ENCODE measurements at regions not wholly inside any gene's neighbourhood (a gene's known extent, or its start where the extent isn't known, plus 50 kb on each side); places are given as distances from the start of the nearest gene placed in this dataset.

DNA sequence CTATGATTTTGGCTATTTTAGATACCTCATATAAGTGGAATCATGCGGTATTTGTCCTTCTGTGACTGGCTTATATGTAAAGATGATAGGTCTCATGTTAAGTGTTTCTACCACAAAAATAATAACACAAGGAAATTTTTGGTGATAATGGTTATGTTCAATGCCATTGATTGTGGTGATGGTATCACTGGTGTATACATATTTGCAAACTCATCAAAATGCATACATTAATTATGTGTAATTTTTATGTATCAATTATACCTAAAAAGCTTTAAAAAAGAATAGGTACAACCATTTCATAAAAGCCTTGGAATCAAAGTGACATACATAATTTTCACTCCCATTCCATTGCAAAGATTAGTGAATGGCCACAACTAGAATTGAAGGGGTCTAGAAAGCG is 178.3 kb upstream of the FMR1 start:
- H3K4me1 Mint-ChIP-seq (ENCODE audit: low read depth): peaks cover 16% of the 10 kb centered on the region
- no peaks in the 10 kb centered on the region for H3K27me3 Mint-ChIP-seq (ENCODE audit: low read depth)
- no peaks in the 10 kb centered on the region for H3K36me3 Mint-ChIP-seq (ENCODE audit: low read depth)
- ChIA-PET POLR2A (no interaction called here), CTCF (no interaction called here)
- no peak overlapping the region for H3K4me3 Mint-ChIP-seq
- no peaks in the 10 kb centered on the region for H3K9me3 Mint-ChIP-seq (ENCODE audit: insufficient read depth)
- no peak overlapping the region for H3K27ac Mint-ChIP-seq
- DNase-seq: no peak
- ATAC-seq: no peak

DNA sequence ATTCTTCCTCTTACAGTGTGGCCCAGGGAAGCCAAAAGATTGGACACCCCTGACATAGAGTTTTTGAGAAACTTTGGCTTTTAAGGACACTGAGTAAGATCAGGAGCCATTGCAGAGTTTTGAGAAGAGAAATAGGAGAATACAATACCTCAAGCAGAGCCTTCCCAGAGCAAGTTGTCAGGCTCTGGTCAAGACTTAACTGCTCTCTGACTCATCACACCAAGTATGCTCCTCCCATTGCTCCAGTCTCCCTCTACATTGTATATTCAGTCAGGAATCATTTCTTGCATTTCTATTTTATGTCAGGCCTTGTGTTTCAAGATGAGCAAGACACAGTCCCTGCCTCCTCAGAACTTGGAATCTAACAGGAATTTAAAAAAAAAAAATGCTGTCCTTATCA is 176.4 kb upstream of the FMR1 start:
- Mint-ChIP-seq H3K9me3 (ENCODE audit: insufficient read depth) (no peaks in the 10 kb centered on the region), H3K27me3 (ENCODE audit: low read depth) (no peaks in the 10 kb centered on the region), H3K27ac (no peak overlapping the region), H3K4me1 (ENCODE audit: low read depth) (peaks cover 24% of the 10 kb centered on the region), H3K36me3 (ENCODE audit: low read depth) (no peaks in the 10 kb centered on the region), H3K4me3 (no peak overlapping the region)
- no peak for DNase-seq
- ChIA-PET POLR2A (no interaction called here), CTCF (no interaction called here)
- no peak for ATAC-seq

DNA sequence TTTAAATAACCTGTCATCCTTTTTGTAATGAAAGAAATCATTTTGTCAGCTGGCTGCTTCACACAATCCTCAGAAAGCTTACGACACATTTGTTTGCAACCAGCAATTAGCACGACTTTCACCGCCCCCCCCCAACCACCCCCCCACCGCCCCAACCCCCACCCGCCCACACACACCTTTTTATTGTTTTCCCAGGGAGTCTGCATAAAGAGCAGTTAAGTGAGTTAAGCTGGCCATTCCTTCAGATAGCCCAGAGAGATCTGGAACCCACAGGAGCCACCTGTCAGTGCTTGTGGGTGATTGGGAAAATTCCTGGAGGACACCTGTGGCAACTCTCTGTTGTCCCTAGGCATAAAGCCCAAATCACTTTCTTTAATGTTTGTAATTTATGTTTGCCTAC is 175.7 kb upstream of the FMR1 start:
- no peaks in the 10 kb centered on the region for H3K36me3 Mint-ChIP-seq (ENCODE audit: low read depth)
- H3K9me3 Mint-ChIP-seq (ENCODE audit: insufficient read depth): no peaks in the 10 kb centered on the region
- POLR2A ChIA-PET: no interaction called here
- no peak for ATAC-seq
- no peaks in the 10 kb centered on the region for H3K27me3 Mint-ChIP-seq (ENCODE audit: low read depth)
- DNase-seq: no peak
- no peak overlapping the region for H3K4me3 Mint-ChIP-seq
- CTCF ChIA-PET: no interaction called here
- no peak overlapping the region for H3K27ac Mint-ChIP-seq
- peaks cover 30% of the 10 kb centered on the region for H3K4me1 Mint-ChIP-seq (ENCODE audit: low read depth)

DNA sequence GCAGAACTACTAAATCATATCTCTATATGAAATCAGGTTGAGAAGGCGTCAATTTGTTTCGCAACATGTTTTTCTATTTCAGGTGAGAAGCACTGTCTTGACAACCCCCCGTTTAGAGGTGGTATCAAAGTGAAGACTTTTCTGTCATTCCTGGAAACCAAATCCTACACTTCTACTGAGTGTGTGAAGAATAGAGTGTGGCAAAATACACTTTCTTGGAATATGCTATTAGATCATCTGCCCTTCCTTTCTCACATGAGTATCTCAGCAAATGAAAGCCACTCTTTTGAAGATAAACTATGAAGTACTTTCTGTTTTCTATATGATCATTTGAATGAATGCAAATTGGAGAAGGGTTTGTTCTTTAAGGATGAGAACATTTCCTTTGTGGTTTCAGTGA is 174.0 kb upstream of the FMR1 start:
- no peaks in the 10 kb centered on the region for H3K9me3 Mint-ChIP-seq (ENCODE audit: insufficient read depth)
- H3K27me3 Mint-ChIP-seq (ENCODE audit: low read depth): no peaks in the 10 kb centered on the region
- peaks cover 31% of the 10 kb centered on the region for H3K4me1 Mint-ChIP-seq (ENCODE audit: low read depth)
- peak overlapping the region; percentile 5 for H3K4me3 Mint-ChIP-seq
- no peaks in the 10 kb centered on the region for H3K36me3 Mint-ChIP-seq (ENCODE audit: low read depth)
- no peak for DNase-seq
- ChIA-PET POLR2A (no interaction called here), CTCF (no interaction called here)
- no peak for ATAC-seq
- H3K27ac Mint-ChIP-seq: peak overlapping the region; percentile 80

DNA sequence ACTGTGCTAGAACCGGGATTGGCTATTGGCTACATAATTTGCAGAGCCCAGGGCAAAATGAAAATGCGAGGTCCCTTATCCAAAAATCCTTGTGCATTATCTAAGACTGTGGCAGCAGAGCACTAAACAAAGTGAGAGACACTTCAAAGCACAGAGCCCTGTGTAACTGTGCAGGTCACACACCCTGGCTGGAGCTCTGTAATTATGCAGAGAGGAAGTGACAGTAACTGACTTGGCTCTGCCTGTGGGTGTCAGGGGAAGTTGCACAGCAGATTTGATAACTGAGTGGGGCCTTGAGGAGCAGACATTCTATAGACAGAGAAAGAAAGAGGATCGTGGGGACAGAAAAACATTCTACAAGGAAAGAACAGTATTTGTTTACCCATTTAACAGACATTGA is 173.5 kb upstream of the FMR1 start:
- Mint-ChIP-seq H3K4me1 (ENCODE audit: low read depth) (peaks cover 31% of the 10 kb centered on the region), H3K27me3 (ENCODE audit: low read depth) (no peaks in the 10 kb centered on the region), H3K9me3 (ENCODE audit: insufficient read depth) (no peaks in the 10 kb centered on the region), H3K36me3 (ENCODE audit: low read depth) (no peaks in the 10 kb centered on the region), H3K27ac (peak overlapping the region; percentile 80), H3K4me3 (no peak overlapping the region)
- ATAC-seq (peak; percentile 89), DNase-seq (peak; percentile 43)
- ChIA-PET POLR2A (no interaction called here), CTCF (no interaction called here)

DNA sequence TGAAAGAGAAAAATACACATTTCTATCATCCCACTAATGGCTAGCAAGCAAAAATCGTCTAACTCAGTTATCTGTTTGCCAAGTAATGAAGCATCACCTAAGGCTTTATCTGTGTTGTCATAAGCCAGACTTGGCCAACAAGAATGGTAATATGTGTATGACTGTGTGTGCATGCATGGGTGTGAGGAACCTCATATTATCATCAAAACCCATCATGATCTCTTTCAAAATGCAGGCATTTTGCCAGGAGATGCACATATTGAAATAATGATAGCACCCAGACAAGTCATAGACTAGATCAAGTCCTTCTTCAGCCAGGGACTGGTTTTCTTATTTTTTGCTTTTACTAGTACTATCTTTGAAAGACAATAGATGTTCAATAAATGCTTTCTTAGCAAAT is 172.5 kb upstream of the FMR1 start:
- ChIA-PET CTCF (no interaction called here), POLR2A (no interaction called here)
- H3K27me3 Mint-ChIP-seq (ENCODE audit: low read depth): no peaks in the 10 kb centered on the region
- H3K4me3 Mint-ChIP-seq: no peak overlapping the region
- no peaks in the 10 kb centered on the region for H3K9me3 Mint-ChIP-seq (ENCODE audit: insufficient read depth)
- no peaks in the 10 kb centered on the region for H3K36me3 Mint-ChIP-seq (ENCODE audit: low read depth)
- no peak overlapping the region for H3K27ac Mint-ChIP-seq
- H3K4me1 Mint-ChIP-seq (ENCODE audit: low read depth): peaks cover 31% of the 10 kb centered on the region
- DNase-seq (no peak), ATAC-seq (no peak)

DNA sequence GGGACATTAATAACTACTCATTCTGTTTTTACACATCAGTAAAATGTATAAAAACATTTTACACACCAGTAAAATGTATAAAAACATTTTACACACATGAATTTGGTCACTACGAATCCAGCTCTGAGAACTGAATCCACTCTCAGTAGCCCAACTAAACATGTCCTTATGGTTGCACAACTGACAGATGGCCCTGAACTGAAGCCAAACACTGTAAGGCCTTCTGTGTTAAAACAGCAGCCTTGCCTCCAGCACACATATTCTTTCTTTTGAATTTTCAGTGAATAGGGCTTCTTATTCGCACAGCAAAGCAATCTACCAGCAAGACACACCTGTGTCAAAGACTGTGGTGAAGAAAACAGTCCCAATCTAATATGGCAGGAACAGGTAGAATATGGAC is 169.9 kb upstream of the FMR1 start:
- Mint-ChIP-seq H3K4me1 (ENCODE audit: low read depth) (peaks cover 33% of the 10 kb centered on the region), H3K27ac (no peak overlapping the region), H3K4me3 (no peak overlapping the region), H3K36me3 (ENCODE audit: low read depth) (no peaks in the 10 kb centered on the region), H3K9me3 (ENCODE audit: insufficient read depth) (no peaks in the 10 kb centered on the region), H3K27me3 (ENCODE audit: low read depth) (no peaks in the 10 kb centered on the region)
- DNase-seq (no peak), ATAC-seq (no peak)
- ChIA-PET POLR2A (no interaction called here), CTCF (no interaction called here)

DNA sequence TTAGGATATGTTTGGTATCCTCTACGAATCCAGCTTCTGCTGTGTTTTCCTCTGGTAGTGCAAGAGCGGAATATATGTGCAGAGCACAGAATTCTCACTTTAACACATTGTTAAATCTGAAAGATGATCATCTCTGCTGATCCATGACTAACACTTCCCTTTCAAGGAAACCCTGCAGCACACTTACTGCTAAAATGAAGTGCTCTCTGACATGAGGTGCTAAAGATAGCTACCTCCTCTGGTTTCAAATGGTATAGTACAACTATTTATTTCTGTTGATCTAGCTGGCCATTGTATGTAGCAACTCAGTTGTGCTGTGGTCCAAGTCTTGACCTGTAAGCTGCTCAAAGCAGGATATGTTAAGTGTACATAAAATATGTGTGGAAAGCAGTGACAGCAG is 162.4 kb upstream of the FMR1 start:
- Mint-ChIP-seq H3K27ac (no peak overlapping the region), H3K36me3 (ENCODE audit: low read depth) (no peaks in the 10 kb centered on the region), H3K4me3 (no peak overlapping the region), H3K27me3 (ENCODE audit: low read depth) (peaks cover 12% of the 10 kb centered on the region), H3K9me3 (ENCODE audit: insufficient read depth) (no peaks in the 10 kb centered on the region), H3K4me1 (ENCODE audit: low read depth) (peaks cover 4% of the 10 kb centered on the region)
- ChIA-PET POLR2A (no interaction called here), CTCF (no interaction called here)
- ATAC-seq (no peak), DNase-seq (no peak)

DNA sequence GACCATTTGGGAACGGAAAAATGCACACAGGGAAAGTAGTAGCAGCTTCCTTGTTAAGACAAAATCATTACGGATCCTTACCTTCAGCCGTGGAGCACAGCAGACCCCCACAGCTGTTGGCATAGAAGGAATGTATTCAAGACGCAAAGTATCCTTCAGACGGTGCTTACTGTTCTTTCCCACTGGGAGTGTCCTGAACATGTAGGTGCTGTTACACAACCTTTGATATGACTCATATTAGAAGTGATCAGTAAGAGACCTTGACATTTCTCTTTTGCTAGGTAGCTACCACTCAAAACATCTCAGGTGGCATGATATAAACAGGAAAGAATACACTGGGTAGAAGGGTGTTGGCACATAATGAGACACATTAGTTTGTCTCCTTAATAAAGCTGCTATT is 154.0 kb upstream of the FMR1 start:
- Mint-ChIP-seq H3K27ac (no peak overlapping the region), H3K4me3 (no peak overlapping the region), H3K9me3 (ENCODE audit: insufficient read depth) (no peaks in the 10 kb centered on the region), H3K27me3 (ENCODE audit: low read depth) (peaks cover 11% of the 10 kb centered on the region), H3K4me1 (ENCODE audit: low read depth) (peaks cover 16% of the 10 kb centered on the region), H3K36me3 (ENCODE audit: low read depth) (peaks cover 3% of the 10 kb centered on the region)
- ChIA-PET CTCF (no interaction called here), POLR2A (no interaction called here)
- DNase-seq: no peak
- ATAC-seq: no peak

DNA sequence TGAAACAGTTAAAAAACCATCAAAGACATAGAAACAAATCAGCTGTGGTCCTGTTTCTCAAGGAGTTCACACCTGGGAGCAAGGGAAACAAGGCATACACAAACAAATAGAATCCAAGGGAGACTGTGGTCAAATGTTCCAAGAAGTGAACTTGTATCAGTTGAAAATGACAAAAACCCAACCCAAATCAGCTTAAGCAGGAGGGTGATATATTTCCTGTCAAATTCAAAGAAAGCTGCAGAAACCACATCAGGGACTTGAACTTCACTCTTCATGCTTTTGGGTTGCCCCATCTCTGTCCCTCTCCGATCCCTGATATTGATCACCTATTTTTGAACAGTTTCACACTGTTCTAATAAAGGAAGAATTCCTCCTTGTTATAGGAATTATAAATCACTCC is 148.6 kb upstream of the FMR1 start:
- H3K9me3 Mint-ChIP-seq (ENCODE audit: insufficient read depth): no peaks in the 10 kb centered on the region
- peaks cover 30% of the 10 kb centered on the region for H3K4me1 Mint-ChIP-seq (ENCODE audit: low read depth)
- peaks cover 5% of the 10 kb centered on the region for H3K36me3 Mint-ChIP-seq (ENCODE audit: low read depth)
- H3K4me3 Mint-ChIP-seq: no peak overlapping the region
- POLR2A ChIA-PET: no interaction called here
- peaks cover 5% of the 10 kb centered on the region for H3K27me3 Mint-ChIP-seq (ENCODE audit: low read depth)
- CTCF ChIA-PET: no interaction called here
- ATAC-seq (peak; percentile 87), DNase-seq (peak; percentile 19)
- peak overlapping the region; percentile 74 for H3K27ac Mint-ChIP-seq

DNA sequence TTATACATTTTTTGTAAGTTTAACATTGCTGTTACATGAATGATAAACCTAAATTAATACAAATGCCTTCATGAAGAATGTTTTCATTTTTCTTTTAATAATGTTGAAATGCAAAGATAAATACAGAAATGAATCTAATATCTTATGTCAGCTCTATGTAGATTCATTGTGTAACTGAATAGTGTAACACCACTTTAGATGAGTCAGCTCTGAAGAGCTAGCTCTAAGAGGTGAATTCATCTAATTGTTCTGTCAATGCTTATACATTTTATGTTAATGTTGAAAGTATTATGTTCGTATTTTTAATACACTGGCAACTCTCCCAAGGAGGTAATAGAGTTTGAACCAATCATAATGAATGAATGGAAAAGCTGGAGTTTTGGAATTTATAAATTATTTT is 146.9 kb upstream of the FMR1 start:
- H3K36me3 Mint-ChIP-seq (ENCODE audit: low read depth): peaks cover 5% of the 10 kb centered on the region
- peaks cover 5% of the 10 kb centered on the region for H3K27me3 Mint-ChIP-seq (ENCODE audit: low read depth)
- ATAC-seq (no peak), DNase-seq (no peak)
- POLR2A ChIA-PET: no interaction called here
- H3K4me1 Mint-ChIP-seq (ENCODE audit: low read depth): peaks cover 25% of the 10 kb centered on the region
- no peaks in the 10 kb centered on the region for H3K9me3 Mint-ChIP-seq (ENCODE audit: insufficient read depth)
- CTCF ChIA-PET: no interaction called here
- H3K27ac Mint-ChIP-seq: no peak overlapping the region
- no peak overlapping the region for H3K4me3 Mint-ChIP-seq

DNA sequence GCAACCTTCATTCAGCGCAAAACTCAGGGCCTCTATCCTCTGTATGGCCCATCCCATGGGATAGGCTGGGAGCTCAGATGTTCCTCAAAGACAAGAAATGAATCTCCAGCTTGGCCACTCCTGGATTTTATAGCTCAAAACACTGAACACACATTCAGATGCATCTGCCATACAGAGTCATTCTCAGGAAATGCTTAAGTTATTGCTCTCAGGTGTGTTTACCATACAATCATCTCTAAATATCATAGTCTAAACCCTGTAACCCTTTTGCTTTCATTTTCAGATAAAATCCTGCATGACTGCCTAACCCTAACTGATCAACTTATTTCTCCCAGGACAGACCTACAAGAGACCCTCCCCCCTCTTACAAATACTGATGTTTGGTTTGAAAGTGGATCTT is 140.9 kb upstream of the FMR1 start:
- no peak overlapping the region for H3K27ac Mint-ChIP-seq
- ATAC-seq: no peak
- POLR2A ChIA-PET: no interaction called here
- no peak overlapping the region for H3K4me3 Mint-ChIP-seq
- H3K4me1 Mint-ChIP-seq (ENCODE audit: low read depth): peaks cover 8% of the 10 kb centered on the region
- DNase-seq: no peak
- peaks cover 3% of the 10 kb centered on the region for H3K27me3 Mint-ChIP-seq (ENCODE audit: low read depth)
- no peaks in the 10 kb centered on the region for H3K9me3 Mint-ChIP-seq (ENCODE audit: insufficient read depth)
- CTCF ChIA-PET: no interaction called here
- peaks cover 2% of the 10 kb centered on the region for H3K36me3 Mint-ChIP-seq (ENCODE audit: low read depth)

DNA sequence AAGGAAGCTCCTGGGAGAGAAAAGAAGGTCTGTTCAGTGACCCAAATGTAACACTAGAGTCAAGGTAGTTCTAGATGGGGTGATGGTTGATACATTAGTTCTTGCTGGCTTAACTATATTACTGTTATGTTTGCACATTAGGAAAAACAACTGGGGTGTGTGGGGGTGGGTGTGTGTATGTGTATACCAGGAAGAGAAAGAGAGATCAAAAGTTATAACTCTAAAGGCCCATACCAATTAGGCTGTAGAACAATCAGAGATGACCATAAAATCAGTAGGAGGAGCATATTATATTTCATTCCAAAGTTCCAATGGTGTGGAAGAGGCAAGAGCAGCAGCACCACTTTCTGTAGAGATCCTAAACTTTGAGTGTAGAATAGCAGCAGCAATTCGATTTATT is 134.7 kb upstream of the FMR1 start:
- Mint-ChIP-seq H3K9me3 (ENCODE audit: insufficient read depth) (no peaks in the 10 kb centered on the region), H3K27ac (no peak overlapping the region), H3K4me1 (ENCODE audit: low read depth) (peaks cover 16% of the 10 kb centered on the region), H3K27me3 (ENCODE audit: low read depth) (no peaks in the 10 kb centered on the region), H3K36me3 (ENCODE audit: low read depth) (no peaks in the 10 kb centered on the region), H3K4me3 (no peak overlapping the region)
- ChIA-PET CTCF (no interaction called here), POLR2A (no interaction called here)
- DNase-seq (no peak), ATAC-seq (no peak)

DNA sequence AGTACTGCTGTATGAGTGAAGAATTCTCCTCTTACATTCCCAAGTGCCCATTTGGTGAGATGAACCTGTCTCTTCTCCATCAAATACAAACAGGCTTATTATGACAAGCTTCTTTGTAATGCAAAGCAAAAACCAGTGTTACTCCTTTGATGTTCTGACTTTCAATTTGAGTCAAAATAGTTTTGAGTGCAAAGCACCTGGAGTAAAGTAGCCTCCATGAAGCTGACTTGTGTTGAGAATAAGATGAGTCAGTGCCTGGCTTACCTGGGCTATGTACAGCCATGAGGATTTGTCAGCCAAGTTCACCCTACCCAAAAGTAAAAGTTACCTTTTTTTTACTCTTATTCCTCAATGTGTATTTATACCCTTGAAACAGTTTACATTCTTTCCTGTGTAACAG is 132.5 kb upstream of the FMR1 start:
- Mint-ChIP-seq H3K27ac (no peak overlapping the region), H3K9me3 (ENCODE audit: insufficient read depth) (no peaks in the 10 kb centered on the region), H3K4me1 (ENCODE audit: low read depth) (peaks cover 22% of the 10 kb centered on the region), H3K4me3 (no peak overlapping the region), H3K27me3 (ENCODE audit: low read depth) (no peaks in the 10 kb centered on the region), H3K36me3 (ENCODE audit: low read depth) (no peaks in the 10 kb centered on the region)
- DNase-seq: no peak
- CTCF ChIA-PET: no interaction called here
- POLR2A ChIA-PET: no interaction called here
- ATAC-seq: peak; percentile 58

All from activated CD8-positive, alpha-beta T cell treated with anti-CD3 and anti-CD28 coated beads, Interleukin-2, amount 10 ng/mL, durations not matched to agents 7 days and 5 days (primary cell).